ENCODE measurements at regions not wholly inside any gene's neighbourhood (a gene's known extent, or its start where the extent isn't known, plus 50 kb on each side); places are given as distances from the start of the nearest gene placed in this dataset.

DNA sequence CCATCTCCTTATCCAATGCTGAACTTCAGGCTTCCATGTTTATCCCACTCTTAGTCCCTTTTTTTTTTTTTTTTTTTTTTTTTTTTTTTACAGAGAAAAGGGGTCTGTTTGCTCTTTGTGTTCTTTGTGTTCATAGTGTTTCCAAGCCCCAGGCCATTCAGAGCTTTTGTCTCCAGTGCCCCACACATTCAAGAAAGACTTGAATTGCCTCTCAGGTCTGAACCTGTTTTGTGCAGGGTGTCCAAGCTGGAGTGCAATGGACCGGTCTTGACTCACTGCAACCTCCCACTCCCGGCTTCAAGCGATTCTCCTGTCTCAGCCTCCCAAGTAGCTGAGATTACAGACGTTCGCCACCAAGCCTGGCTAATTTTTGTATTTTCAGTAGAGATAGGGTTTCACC is 191.2 kb downstream of the PALM2AKAP2 start:
- peaks cover 96% of the 10 kb centered on the region for H3K4me1 ChIP-seq (ENCODE audit: control insufficient read depth, insufficient read depth, low read length)
- no peaks in the 10 kb centered on the region for H4K20me1 ChIP-seq (ENCODE audit: control insufficient read depth, insufficient read depth)
- no peak overlapping the region for H2AFZ ChIP-seq (ENCODE audit: control insufficient read depth, low read depth, low read length)
- H3K27ac ChIP-seq (ENCODE audit: control insufficient read depth, insufficient read depth), result peak overlapping the region; percentile 92
- intact Hi-C loops (cut with micrococcal nuclease; ENCODE audit: unreplicated experiment) (loop anchor here (5.0 kb wide), 1 partner anchor 559 kb away; no protein-coding TSS in a partner anchor), in situ Hi-C loops (cut with MboI) (loop anchor here (5.0 kb wide), 2 partner anchors 54 to 181 kb away; no protein-coding TSS in a partner anchor)
- no peaks in the 10 kb centered on the region for H3K36me3 ChIP-seq (ENCODE audit: control insufficient read depth in 2 of 2, insufficient read depth in 2 of 2, low read length in 1 of 2)
- ChIA-PET POLR2A (interaction anchor here (0.6 to 7.3 kb wide), 5 partner anchors 57 to 176 kb away, joined by 3 to 52 read pairs (median 6); no protein-coding TSS in a partner anchor), RAD21 (ENCODE audit: unreplicated experiment) (interaction anchor here (1.2 to 8.7 kb wide), 8 partner anchors 58 to 180 kb away, joined by 3 to 137 read pairs (median 66); no protein-coding TSS in a partner anchor), SMC1A (ENCODE audit: uncharacterized antibody, unreplicated experiment) (interaction anchor here (0.6 to 12.2 kb wide), 12 partner anchors 8 to 177 kb away, joined by 3 to 423 read pairs (median 5); no protein-coding TSS in a partner anchor), CTCF (interaction anchor here (1.0 to 10.7 kb wide), 8 partner anchors 58 to 181 kb away, joined by 3 to 102 read pairs (median 26); no protein-coding TSS in a partner anchor)
- no peaks in the 10 kb centered on the region for H3K9me3 ChIP-seq (replicated peaks; ENCODE audit: control insufficient read depth, insufficient read depth, low read length)
- WGBS (ENCODE audit: insufficient coverage, insufficient replicate concordance, low lambda C conversion rate, missing lambda C conversion rate), result 99% methylated on average over 5 of the region's 5 CpGs
- H3K4me3 ChIP-seq, result no peak overlapping the region
- ATAC-seq (no peak), DNase-seq (ENCODE audit: low read depth, low spot score) (no peak), FAIRE-seq (no peak)
- H3K27me3 ChIP-seq (replicated peaks in 1 of 2; ENCODE audit: control insufficient read depth in 2 of 2, insufficient read depth in 2 of 2, low read length in 1 of 2), result no peaks in the 10 kb centered on the region
- TF ChIP-seq, protein P1, sequence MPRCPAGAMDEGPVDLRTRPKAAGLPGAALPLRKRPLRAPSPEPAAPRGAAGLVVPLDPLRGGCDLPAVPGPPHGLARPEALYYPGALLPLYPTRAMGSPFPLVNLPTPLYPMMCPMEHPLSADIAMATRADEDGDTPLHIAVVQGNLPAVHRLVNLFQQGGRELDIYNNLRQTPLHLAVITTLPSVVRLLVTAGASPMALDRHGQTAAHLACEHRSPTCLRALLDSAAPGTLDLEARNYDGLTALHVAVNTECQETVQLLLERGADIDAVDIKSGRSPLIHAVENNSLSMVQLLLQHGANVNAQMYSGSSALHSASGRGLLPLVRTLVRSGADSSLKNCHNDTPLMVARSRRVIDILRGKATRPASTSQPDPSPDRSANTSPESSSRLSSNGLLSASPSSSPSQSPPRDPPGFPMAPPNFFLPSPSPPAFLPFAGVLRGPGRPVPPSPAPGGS (IDR thresholded peaks at IDR 0.05; ENCODE audit: borderline replicate concordance, insufficient read depth, low read depth, low read length, poor library complexity, severe bottlenecking), result no peak
- TF ChIP-seq LARP7 (IDR thresholded peaks at IDR 0.05), result no peak
- TF ChIP-seq MTA2 (IDR thresholded peaks at IDR 0.05; ENCODE audit: low read depth), result no peak
- TF ChIP-seq POU2F2 (IDR thresholded peaks at IDR 0.05; ENCODE audit: borderline replicate concordance, low read depth, low read length), result no peak
- TF ChIP-seq, protein P2, sequence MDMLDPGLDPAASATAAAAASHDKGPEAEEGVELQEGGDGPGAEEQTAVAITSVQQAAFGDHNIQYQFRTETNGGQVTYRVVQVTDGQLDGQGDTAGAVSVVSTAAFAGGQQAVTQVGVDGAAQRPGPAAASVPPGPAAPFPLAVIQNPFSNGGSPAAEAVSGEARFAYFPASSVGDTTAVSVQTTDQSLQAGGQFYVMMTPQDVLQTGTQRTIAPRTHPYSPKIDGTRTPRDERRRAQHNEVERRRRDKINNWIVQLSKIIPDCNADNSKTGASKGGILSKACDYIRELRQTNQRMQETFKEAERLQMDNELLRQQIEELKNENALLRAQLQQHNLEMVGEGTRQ (IDR thresholded peaks at IDR 0.05; ENCODE audit: borderline replicate concordance, low read depth, low read length), result no peak
- TF ChIP-seq, protein P3, sequence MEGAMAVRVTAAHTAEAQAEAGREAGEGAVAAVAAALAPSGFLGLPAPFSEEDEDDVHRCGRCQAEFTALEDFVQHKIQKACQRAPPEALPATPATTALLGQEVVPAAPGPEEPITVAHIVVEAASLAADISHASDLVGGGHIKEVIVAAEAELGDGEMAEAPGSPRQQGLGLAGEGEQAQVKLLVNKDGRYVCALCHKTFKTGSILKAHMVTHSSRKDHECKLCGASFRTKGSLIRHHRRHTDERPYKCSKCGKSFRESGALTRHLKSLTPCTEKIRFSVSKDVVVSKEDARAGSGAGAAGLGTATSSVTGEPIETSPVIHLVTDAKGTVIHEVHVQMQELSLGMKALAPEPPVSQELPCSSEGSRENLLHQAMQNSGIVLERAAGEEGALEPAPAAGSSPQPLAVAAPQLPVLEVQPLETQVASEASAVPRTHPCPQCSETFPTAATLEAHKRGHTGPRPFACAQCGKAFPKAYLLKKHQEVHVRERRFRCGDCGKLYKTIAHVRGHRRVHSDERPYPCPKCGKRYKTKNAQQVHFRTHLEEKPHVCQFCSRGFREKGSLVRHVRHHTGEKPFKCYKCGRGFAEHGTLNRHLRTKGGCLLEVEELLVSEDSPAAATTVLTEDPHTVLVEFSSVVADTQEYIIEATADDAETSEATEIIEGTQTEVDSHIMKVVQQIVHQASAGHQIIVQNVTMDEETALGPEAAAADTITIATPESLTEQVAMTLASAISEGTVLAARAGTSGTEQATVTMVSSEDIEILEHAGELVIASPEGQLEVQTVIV (IDR thresholded peaks at IDR 0.05; ENCODE audit: borderline replicate concordance, partially characterized antibody), result no peak
- TF ChIP-seq SIN3A (IDR thresholded peaks at IDR 0.05; ENCODE audit: low read depth, low read length), result no peak
- no peak for TF ChIP-seq SPI1 (IDR thresholded peaks at IDR 0.05; ENCODE audit: borderline replicate concordance, insufficient read depth, low read depth, low read length)
- TF ChIP-seq, protein P4, sequence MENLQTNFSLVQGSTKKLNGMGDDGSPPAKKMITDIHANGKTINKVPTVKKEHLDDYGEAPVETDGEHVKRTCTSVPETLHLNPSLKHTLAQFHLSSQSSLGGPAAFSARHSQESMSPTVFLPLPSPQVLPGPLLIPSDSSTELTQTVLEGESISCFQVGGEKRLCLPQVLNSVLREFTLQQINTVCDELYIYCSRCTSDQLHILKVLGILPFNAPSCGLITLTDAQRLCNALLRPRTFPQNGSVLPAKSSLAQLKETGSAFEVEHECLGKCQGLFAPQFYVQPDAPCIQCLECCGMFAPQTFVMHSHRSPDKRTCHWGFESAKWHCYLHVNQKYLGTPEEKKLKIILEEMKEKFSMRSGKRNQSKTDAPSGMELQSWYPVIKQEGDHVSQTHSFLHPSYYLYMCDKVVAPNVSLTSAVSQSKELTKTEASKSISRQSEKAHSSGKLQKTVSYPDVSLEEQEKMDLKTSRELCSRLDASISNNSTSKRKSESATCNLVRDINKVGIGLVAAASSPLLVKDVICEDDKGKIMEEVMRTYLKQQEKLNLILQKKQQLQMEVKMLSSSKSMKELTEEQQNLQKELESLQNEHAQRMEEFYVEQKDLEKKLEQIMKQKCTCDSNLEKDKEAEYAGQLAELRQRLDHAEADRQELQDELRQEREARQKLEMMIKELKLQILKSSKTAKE (IDR thresholded peaks at IDR 0.05; ENCODE audit: low read depth, poor library complexity, severe bottlenecking), result no peak
- no peak for TF ChIP-seq NR2C1 (IDR thresholded peaks at IDR 0.05)
- H3K79me2 ChIP-seq (ENCODE audit: control insufficient read depth, insufficient read depth, low read length), result peaks cover 2% of the 10 kb centered on the region; the same call in 1 of the 2 replicates
- no peak overlapping the region; the same call in 1 of the 2 replicates for H3K9ac ChIP-seq (ENCODE audit: control insufficient read depth, insufficient read depth, low read length)
- no TSS peak for BruUV-seq (replicated peaks)
- peak overlapping the region; percentile 73; the same call in 1 of the 2 replicates for H3K4me2 ChIP-seq (ENCODE audit: control insufficient read depth, insufficient read depth)
